T-cell (primary cell): ENCODE measurements at regions not wholly inside any gene's neighbourhood (a gene's known extent, or its start where the extent isn't known, plus 50 kb on each side); places are given as distances from the start of the nearest gene placed in this dataset.
"Not testable (repeated sequence)": the region's sequence is repeated elsewhere in the genome, so short reads cannot be mapped to it uniquely, and the experiment has no call there.

Experiments
- ATAC-seq, 4 experiments: fragments of 200-7000 bp in 3 of 4; fragments of 150-1000 bp in 1 of 4; cut with Tn5 transposase; replicated peaks in 1 of 4; 1 replicate in 3 of 4; 2 replicates in 1 of 4; pipeline ENCODE4 v1.10.0; 2021; ENCODE audit warnings: moderate library complexity in 3 of 4, mild to moderate bottlenecking in 2 of 4, moderate number of reproducible peaks in 1 of 4
- CTCF ChIA-PET, 2 donors: fragments of 300-600 bp; sonication (Branson Sonifier 250); formaldehyde crosslinking; loops; one replicate each; lab custom pipeline; 2022; ENCODE audit warnings: antibody characterized with exemption in 2 of 2; lab: Charles Lee
- POLR2A ChIA-PET, 2 donors: fragments of 300-600 bp; sonication (Branson Sonifier 250); formaldehyde crosslinking; loops; one replicate each; lab custom pipeline; 2022; ENCODE audit warnings: antibody characterized with exemption in 2 of 2; lab: Charles Lee
- DNase-seq, 35 experiments: peaks; one replicate each; pipeline versions ENCODE4 v3.0.0 to v3.0.0-alpha.2; 2013 to 2023
- H3K27ac ChIP-seq: one replicate; pipeline ENCODE4 v1.5.1; 2013; ENCODE audit warnings: low read length
- H3K27me3 ChIP-seq, 2 experiments: replicated peaks in 1 of 2; 1 replicate in 1 of 2; 2 replicates in 1 of 2; pipeline versions ENCODE4 v1.6.1 to v1.7.0; 2013; ENCODE audit warnings: low read length in 1 of 2, mixed read lengths in 1 of 2; ENCODE audit not compliant: control insufficient read depth in 2 of 2, insufficient read depth in 2 of 2; ENCODE audit errors: extremely low read depth in 1 of 2
- H3K36me3 ChIP-seq, 2 donors: 1 replicate in 1 of 2; 2 replicates in 1 of 2; pipeline versions ENCODE4 v1.6.1 to v1.7.0; 2013; ENCODE audit warnings: low read length in 1 of 2; ENCODE audit not compliant: control insufficient read depth in 2 of 2, insufficient read depth in 1 of 2; ENCODE audit errors: extremely low read depth in 1 of 2
- H3K4me1 ChIP-seq, 2 experiments: 1 replicate in 1 of 2; 2 replicates in 1 of 2; pipeline versions ENCODE4 v1.6.1 to v1.7.0; 2013; ENCODE audit warnings: low read length in 2 of 2, mixed read lengths in 1 of 2; ENCODE audit not compliant: insufficient read depth in 2 of 2, control insufficient read depth in 1 of 2; ENCODE audit errors: extremely low read depth in 1 of 2
- H3K4me3 ChIP-seq, 2 donors: 1 replicate in 1 of 2; 2 replicates in 1 of 2; pipeline versions ENCODE4 v1.5.1 to v1.7.0; 2013; ENCODE audit warnings: mild to moderate bottlenecking in 2 of 2, low read length in 1 of 2, moderate library complexity in 1 of 2; ENCODE audit not compliant: control insufficient read depth in 1 of 2; ENCODE audit errors: extremely low read depth in 1 of 2
- H3K9me3 ChIP-seq: 2 replicates; pipeline ENCODE4 v1.7.0; 2013
- H3K27ac Mint-ChIP-seq, 2 donors: one replicate each; pipeline ENCODE4 v1.8.0; 2020 to 2021; ENCODE audit warnings: mild to moderate bottlenecking in 2 of 2, mixed read lengths in 2 of 2
- H3K27me3 Mint-ChIP-seq, 2 donors: one replicate each; pipeline ENCODE4 v1.8.0; 2021 to 2022; ENCODE audit warnings: mixed read lengths in 2 of 2
- H3K36me3 Mint-ChIP-seq: one replicate; pipeline ENCODE4 v1.8.0; 2021; ENCODE audit warnings: mixed read lengths
- H3K4me1 Mint-ChIP-seq, 3 donors: one replicate each; pipeline ENCODE4 v1.8.0; 2020 to 2022; ENCODE audit warnings: mixed read lengths in 3 of 3, mild to moderate bottlenecking in 1 of 3
- H3K4me3 Mint-ChIP-seq, 3 donors: one replicate each; pipeline ENCODE4 v1.8.0; 2020 to 2022; ENCODE audit warnings: mild to moderate bottlenecking in 3 of 3, mixed read lengths in 3 of 3, moderate library complexity in 3 of 3
- H3K9me3 Mint-ChIP-seq, 3 donors: one replicate each; pipeline ENCODE4 v1.8.0; 2020 to 2022; ENCODE audit warnings: mixed read lengths in 3 of 3
- WGBS: methylation state at CpG from one replicate; pipeline ENCODE4 v1.1.5; 2013; ENCODE audit warnings: missing lambda C conversion rate; ENCODE audit not compliant: insufficient coverage; 5-methylcytosine and 5-hydroxymethylcytosine counted together

- H3K27me3 Mint-ChIP-seq, H3K4me3 Mint-ChIP-seq, H3K4me1 ChIP-seq, H3K4me1 Mint-ChIP-seq, DNase-seq, CTCF ChIA-PET, H3K36me3 ChIP-seq, POLR2A ChIA-PET, H3K27me3 ChIP-seq, H3K27ac Mint-ChIP-seq, H3K4me3 ChIP-seq, H3K27ac ChIP-seq, H3K9me3 ChIP-seq, ATAC-seq, H3K36me3 Mint-ChIP-seq: not testable (repeated sequence)
- H3K9me3 Mint-ChIP-seq, result peaks cover 8 to 38% (median 24%) of the 10 kb centered on the region in 3 donors
Measured at GRCh38 chr16:64662312-64662711, 459.6 kb downstream of the CDH11 start.

- H3K4me1 Mint-ChIP-seq, result no peaks in the 10 kb centered on the region
- ChIA-PET POLR2A (interaction anchor here in 1 of 2 donors (0.6 kb wide), 1 partner anchor 628 kb away, joined by 3 read pairs; no protein-coding TSS in a partner anchor), CTCF (no interaction called here)
- Histone ChIP-seq H3K27ac (no peak overlapping the region), H3K9me3 (no peaks in the 10 kb centered on the region), H3K4me3 (no peak overlapping the region), H3K36me3 (no peaks in the 10 kb centered on the region), H3K27me3 (no peaks in the 10 kb centered on the region), H3K4me1 (no peaks in the 10 kb centered on the region)
- H3K27ac Mint-ChIP-seq, result no peak overlapping the region
- no CpG with 5 or more reads among the region's 1 CpG for WGBS
- ATAC-seq, result no peak
- H3K36me3 Mint-ChIP-seq, result no peaks in the 10 kb centered on the region
- no peaks in the 10 kb centered on the region for H3K27me3 Mint-ChIP-seq
- H3K9me3 Mint-ChIP-seq, result peaks cover 0 to 30% (median 22%) of the 10 kb centered on the region in 3 donors
- no peak for DNase-seq
- H3K4me3 Mint-ChIP-seq, result no peak overlapping the region
Measured at GRCh38 chr16:64659866-64660265, 462.0 kb downstream of the CDH11 start.

- 83% methylated on average over 1 of the region's 3 CpGs for WGBS
- ChIA-PET CTCF (no interaction called here), POLR2A (no interaction called here)
- no peaks in the 10 kb centered on the region for H3K4me1 ChIP-seq
- H3K9me3 ChIP-seq, result no peaks in the 10 kb centered on the region
- Mint-ChIP-seq H3K27ac (no peak overlapping the region), H3K27me3 (no peaks in the 10 kb centered on the region), H3K4me1 (no peaks in the 10 kb centered on the region), H3K9me3 (peaks cover 9 to 30% (median 25%) of the 10 kb centered on the region in 3 donors), H3K4me3 (no peak overlapping the region), H3K36me3 (no peaks in the 10 kb centered on the region)
- no peak overlapping the region for H3K27ac ChIP-seq
- no peak for ATAC-seq
- H3K36me3 ChIP-seq, result no peaks in the 10 kb centered on the region
- H3K27me3 ChIP-seq, result no peaks in the 10 kb centered on the region
- no peak for DNase-seq
- H3K4me3 ChIP-seq, result no peak overlapping the region
Measured at GRCh38 chr16:64657316-64658011, 464.4 kb downstream of the CDH11 start.

GRCh38 chr16:64656471-64656870 lies 465.4 kb downstream of the CDH11 start:
- no peak for ATAC-seq
- H3K4me3 ChIP-seq, result no peak overlapping the region
- no peak overlapping the region for H3K27ac ChIP-seq
- H3K27me3 Mint-ChIP-seq, result no peaks in the 10 kb centered on the region
- no peak overlapping the region for H3K4me3 Mint-ChIP-seq
- peaks cover 14 to 34% (median 29%) of the 10 kb centered on the region in 3 donors for H3K9me3 Mint-ChIP-seq
- POLR2A ChIA-PET, result no interaction called here
- no peaks in the 10 kb centered on the region for H3K27me3 ChIP-seq
- no peaks in the 10 kb centered on the region for H3K4me1 Mint-ChIP-seq
- no peaks in the 10 kb centered on the region for H3K36me3 Mint-ChIP-seq
- no peaks in the 10 kb centered on the region for H3K36me3 ChIP-seq
- H3K9me3 ChIP-seq, result no peaks in the 10 kb centered on the region
- no peak overlapping the region for H3K27ac Mint-ChIP-seq
- DNase-seq, result no peak
- 18% methylated on average over 3 of the region's 4 CpGs for WGBS
- CTCF ChIA-PET, result no interaction called here
- no peaks in the 10 kb centered on the region for H3K4me1 ChIP-seq

GRCh38 chr16:64654178-64654577 lies 467.7 kb downstream of the CDH11 start:
- Mint-ChIP-seq H3K9me3 (peaks cover 26 to 39% (median 36%) of the 10 kb centered on the region in 3 donors), H3K27ac (no peak overlapping the region), H3K4me1 (no peaks in the 10 kb centered on the region), H3K4me3 (no peak overlapping the region), H3K27me3 (no peaks in the 10 kb centered on the region), H3K36me3 (no peaks in the 10 kb centered on the region)
- ChIA-PET POLR2A (no interaction called here), CTCF (no interaction called here)
- Histone ChIP-seq H3K27me3 (no peaks in the 10 kb centered on the region), H3K4me3 (no peak overlapping the region), H3K4me1 (no peaks in the 10 kb centered on the region), H3K9me3 (no peaks in the 10 kb centered on the region), H3K27ac (no peak overlapping the region), H3K36me3 (no peaks in the 10 kb centered on the region)
- DNase-seq (no peak), ATAC-seq (no peak)

- no CpG with 5 or more reads among the region's 3 CpGs for WGBS
- no peaks in the 10 kb centered on the region for H3K36me3 ChIP-seq
- no peak for ATAC-seq
- ChIA-PET POLR2A (no interaction called here), CTCF (no interaction called here)
- Mint-ChIP-seq H3K27ac (no peak overlapping the region), H3K36me3 (no peaks in the 10 kb centered on the region), H3K27me3 (no peaks in the 10 kb centered on the region), H3K9me3 (peaks cover 30 to 39% (median 31%) of the 10 kb centered on the region in 3 donors), H3K4me3 (no peak overlapping the region), H3K4me1 (no peaks in the 10 kb centered on the region)
- no peaks in the 10 kb centered on the region for H3K4me1 ChIP-seq
- H3K27me3 ChIP-seq, result no peaks in the 10 kb centered on the region
- H3K4me3 ChIP-seq, result no peak overlapping the region
- H3K9me3 ChIP-seq, result peaks cover 4% of the 10 kb centered on the region
- no peak overlapping the region for H3K27ac ChIP-seq
- DNase-seq, result no peak
Measured at GRCh38 chr16:64648282-64648681, 473.6 kb downstream of the CDH11 start.

GRCh38 chr16:64641343-64641742 lies 480.5 kb downstream of the CDH11 start:
- no CpG with 5 or more reads among the region's 3 CpGs for WGBS
- Mint-ChIP-seq H3K9me3 (peaks cover 8 to 19% (median 16%) of the 10 kb centered on the region in 3 donors), H3K27ac (no peak overlapping the region)

More at GRCh38 chr16:64641343-64641742, 480.5 kb downstream of the CDH11 start:
- Histone ChIP-seq H3K27me3 (no peaks in the 10 kb centered on the region), H3K36me3 (no peaks in the 10 kb centered on the region), H3K27ac (no peak overlapping the region), H3K9me3 (peaks cover 3% of the 10 kb centered on the region), H3K4me1 (no peaks in the 10 kb centered on the region), H3K4me3 (no peak overlapping the region)
- Mint-ChIP-seq H3K4me3 (no peak overlapping the region), H3K4me1 (no peaks in the 10 kb centered on the region), H3K27me3 (no peaks in the 10 kb centered on the region), H3K36me3 (no peaks in the 10 kb centered on the region)
- POLR2A ChIA-PET, result no interaction called here
- DNase-seq (no peak), ATAC-seq (no peak)
- CTCF ChIA-PET, result no interaction called here
